HEK293 (cell line): ENCODE measurements at regions not wholly inside any gene's neighbourhood (a gene's known extent, or its start where the extent isn't known, plus 50 kb on each side); places are given as distances from the start of the nearest gene placed in this dataset.

Source experiments
- GLI4 ChIP-seq: fragments of 450-650 bp; formaldehyde crosslinking; IDR thresholded peaks from 2 replicates; pipeline ENCODE4 v1.5.1; 2016; ENCODE audit warnings: missing biosample characterization, missing genetic modification characterization
- HOXC10 ChIP-seq: sonication (generic); formaldehyde crosslinking; IDR thresholded peaks from 2 replicates; pipeline ENCODE4 v1.8.1; 2023; ENCODE audit warnings: mild to moderate bottlenecking, missing genetic modification reagents
- IKZF3 ChIP-seq: fragments of 450-650 bp; IDR thresholded peaks from 2 replicates; pipeline ENCODE4 v1.5.0; 2018; ENCODE audit warnings: missing biosample characterization, mild to moderate bottlenecking, missing genetic modification characterization, moderate library complexity
- OVOL3 ChIP-seq: fragments of 450-650 bp; formaldehyde crosslinking; IDR thresholded peaks from 2 replicates; pipeline ENCODE4 v1.5.1; 2016; ENCODE audit warnings: missing biosample characterization, missing genetic modification characterization
- PBX3 ChIP-seq: sonication (generic); formaldehyde crosslinking; IDR thresholded peaks from 2 replicates; pipeline ENCODE4 v1.8.1; 2022; ENCODE audit warnings: mild to moderate bottlenecking, moderate library complexity, missing genetic modification reagents
- PRDM10 ChIP-seq: fragments of 450-650 bp; formaldehyde crosslinking; IDR thresholded peaks from 2 replicates; pipeline ENCODE4 v1.5.1; 2016; ENCODE audit warnings: missing biosample characterization, missing genetic modification characterization
- REPIN1 ChIP-seq: fragments of 450-650 bp; formaldehyde crosslinking; IDR thresholded peaks from 2 replicates; pipeline ENCODE4 v1.5.1; 2017; ENCODE audit warnings: missing biosample characterization, missing genetic modification characterization, low read depth
- SCRT2 ChIP-seq: fragments of 450-650 bp; formaldehyde crosslinking; IDR thresholded peaks from 2 replicates; pipeline ENCODE4 v1.5.1; 2016; ENCODE audit warnings: missing biosample characterization, missing genetic modification characterization
- TCF7L2 ChIP-seq: IDR thresholded peaks from 2 replicates; pipeline ENCODE4 v1.6.1; 2011; ENCODE audit warnings: low read depth, mild to moderate bottlenecking, inconsistent platforms, low read length, moderate library complexity, borderline replicate concordance
- ZBTB48 ChIP-seq: fragments of 450-650 bp; formaldehyde crosslinking; IDR thresholded peaks from 2 replicates; pipeline ENCODE4 v1.5.1; 2016; ENCODE audit warnings: missing biosample characterization, missing genetic modification characterization
- ZBTB7A ChIP-seq: fragments of 450-650 bp; formaldehyde crosslinking; IDR thresholded peaks from 2 replicates; pipeline ENCODE4 v1.5.1; 2016; ENCODE audit warnings: low read depth, missing biosample characterization, missing genetic modification characterization
- ZFP69B ChIP-seq: fragments of 450-650 bp; formaldehyde crosslinking; IDR thresholded peaks from 2 replicates; pipeline ENCODE4 v1.5.1; 2016; ENCODE audit warnings: missing biosample characterization, missing genetic modification characterization
- ZNF19 ChIP-seq: fragments of 450-650 bp; formaldehyde crosslinking; IDR thresholded peaks from 2 replicates; pipeline ENCODE4; 2016; ENCODE audit warnings: missing biosample characterization, missing genetic modification characterization, low read depth
- ZNF202 ChIP-seq: fragments of 450-650 bp; formaldehyde crosslinking; IDR thresholded peaks from 2 replicates; pipeline ENCODE4 v1.5.1; 2016; ENCODE audit warnings: missing biosample characterization, missing genetic modification characterization, borderline replicate concordance
- ZNF211 ChIP-seq: fragments of 450-650 bp; formaldehyde crosslinking; IDR thresholded peaks from 2 replicates; pipeline ENCODE4 v1.5.1; 2016; ENCODE audit warnings: low read depth, missing biosample characterization, missing genetic modification characterization
- ZNF23 ChIP-seq: fragments of 450-650 bp; formaldehyde crosslinking; IDR thresholded peaks from 2 replicates; pipeline ENCODE4 v1.5.1; 2016; ENCODE audit warnings: missing biosample characterization, missing genetic modification characterization, borderline replicate concordance
- ZNF366 ChIP-seq: fragments of 450-650 bp; formaldehyde crosslinking; conservative IDR thresholded peaks from 2 replicates; pipeline ENCODE4 v1.5.1; 2016; ENCODE audit warnings: missing biosample characterization, missing genetic modification characterization
- ZNF423 ChIP-seq: fragments of 450-650 bp; formaldehyde crosslinking; IDR thresholded peaks from 2 replicates; pipeline ENCODE4 v1.5.1; 2016; ENCODE audit warnings: missing biosample characterization, missing genetic modification characterization
- ZNF514 ChIP-seq: fragments of 450-650 bp; formaldehyde crosslinking; IDR thresholded peaks from 2 replicates; pipeline ENCODE4 v1.5.1; 2016; ENCODE audit warnings: missing biosample characterization, missing genetic modification characterization
- ZNF518A ChIP-seq: fragments of 450-650 bp; formaldehyde crosslinking; conservative IDR thresholded peaks from 2 replicates; pipeline ENCODE4 v1.5.1; 2016; ENCODE audit warnings: low read depth, missing biosample characterization, missing genetic modification characterization
- ZNF544 ChIP-seq: fragments of 450-650 bp; formaldehyde crosslinking; IDR thresholded peaks from 2 replicates; pipeline ENCODE4 v1.5.0; 2017; ENCODE audit warnings: missing biosample characterization, missing genetic modification characterization
- ZNF600 ChIP-seq: fragments of 450-650 bp; formaldehyde crosslinking; IDR thresholded peaks from 2 replicates; pipeline ENCODE4 v1.5.1; 2016; ENCODE audit warnings: missing biosample characterization, missing genetic modification characterization
- ZNF621 ChIP-seq: fragments of 450-650 bp; formaldehyde crosslinking; IDR thresholded peaks from 2 replicates; pipeline ENCODE4 v1.5.1; 2017; ENCODE audit warnings: missing biosample characterization, missing genetic modification characterization
- ZNF692 ChIP-seq: fragments of 450-650 bp; formaldehyde crosslinking; IDR thresholded peaks from 2 replicates; pipeline ENCODE4 v1.5.1; 2016; ENCODE audit warnings: missing biosample characterization, missing genetic modification characterization
- ZNF704 ChIP-seq: fragments of 450-650 bp; formaldehyde crosslinking; IDR thresholded peaks from 2 replicates; pipeline ENCODE4 v1.5.1; 2016; ENCODE audit warnings: missing biosample characterization, missing genetic modification characterization
- ZNF776 ChIP-seq: fragments of 450-650 bp; formaldehyde crosslinking; IDR thresholded peaks from 2 replicates; pipeline ENCODE4 v1.5.0; 2017; ENCODE audit warnings: missing biosample characterization, missing genetic modification characterization, borderline replicate concordance
- ZNF785 ChIP-seq: fragments of 450-650 bp; formaldehyde crosslinking; IDR thresholded peaks from 2 replicates; pipeline ENCODE4 v1.5.1; 2016; ENCODE audit warnings: missing biosample characterization, missing genetic modification characterization
- ZNF791 ChIP-seq: fragments of 450-650 bp; formaldehyde crosslinking; IDR thresholded peaks from 2 replicates; pipeline ENCODE4 v1.5.1; 2016; ENCODE audit warnings: missing biosample characterization, missing genetic modification characterization
- ZNF792 ChIP-seq: fragments of 450-650 bp; formaldehyde crosslinking; IDR thresholded peaks from 2 replicates; pipeline ENCODE4 v1.5.1; 2016; ENCODE audit warnings: missing biosample characterization, missing genetic modification characterization

- TF ChIP-seq ZNF792 (tag by site-specific recombination) (no peak), ZNF423 (no peak), ZNF211 (tag by site-specific recombination) (no peak), ZNF791 (tag by site-specific recombination) (no peak), ZNF23 (tag by site-specific recombination) (no peak), PBX3 (CRISPR knock-in tag) (no peak), OVOL3 (no peak), ZNF600 (tag by site-specific recombination) (peak; percentile 64), TCF7L2 (no peak), ZNF704 (tag by site-specific recombination) (no peak), REPIN1 (no peak), ZNF785 (no peak), ZNF366 (tag by site-specific recombination) (0 out of 2 replicates have a peak, but pooled peaks have one; percentile 40), ZNF518A (tag by site-specific recombination) (no peak), ZFP69B (tag by site-specific recombination) (peak; percentile 55; the same call in 1 of the 2 replicates), ZNF19 (tag by site-specific recombination) (no peak), HOXC10 (no peak), ZNF514 (tag by site-specific recombination) (no peak), ZBTB7A (tag by site-specific recombination) (no peak), SCRT2 (tag by site-specific recombination) (no peak), ZNF776 (tag by site-specific recombination) (no peak), ZBTB48 (tag by site-specific recombination) (peak; percentile 89), GLI4 (tag by site-specific recombination) (no peak), PRDM10 (tag by site-specific recombination) (no peak), ZNF692 (tag by site-specific recombination) (0 out of 2 replicates have a peak, but pooled peaks have one; percentile 38), ZNF202 (tag by site-specific recombination) (no peak), ZNF621 (tag by site-specific recombination) (no peak), IKZF3 (tag by site-specific recombination) (peak; percentile 16; the same call in 1 of the 2 replicates), ZNF544 (tag by site-specific recombination) (no peak)
Observed at GRCh38 chr3:184481984-184482671, 79.5 kb upstream of the EPHB3 start (continued).
